Effector memory CD4-positive, alpha-beta T cell (primary cell): ENCODE measurements at regions not wholly inside any gene's neighbourhood (a gene's known extent, or its start where the extent isn't known, plus 50 kb on each side); places are given as distances from the start of the nearest gene placed in this dataset.

ENCODE experiments used
- DNase-seq, 3 donors: peaks; one replicate each; pipeline ENCODE4 v3.0.0-alpha.2; 2020
- H3K27ac ChIP-seq: 2 replicates; pipeline ENCODE4 v1.7.0; 2013; ENCODE audit warnings: mild to moderate bottlenecking, low read length, moderate library complexity; ENCODE audit not compliant: insufficient read depth, poor library complexity, severe bottlenecking
- H3K27me3 ChIP-seq: replicated peaks from 2 replicates; pipeline ENCODE4 v1.7.0; 2013; ENCODE audit warnings: mild to moderate bottlenecking, low read length; ENCODE audit not compliant: insufficient read depth, control insufficient read depth, poor library complexity, severe bottlenecking
- H3K36me3 ChIP-seq: 2 replicates; pipeline ENCODE4 v1.7.0; 2013; ENCODE audit warnings: mild to moderate bottlenecking, low read length, moderate library complexity; ENCODE audit not compliant: control insufficient read depth, insufficient read depth
- H3K4me1 ChIP-seq: 2 replicates; pipeline ENCODE4 v1.7.0; 2013; ENCODE audit warnings: low read length, mild to moderate bottlenecking; ENCODE audit not compliant: control insufficient read depth, insufficient read depth, poor library complexity, severe bottlenecking
- H3K4me3 ChIP-seq: 2 replicates; pipeline ENCODE4 v1.7.0; 2013; ENCODE audit warnings: low read length, low read depth, mild to moderate bottlenecking; ENCODE audit not compliant: insufficient read depth, poor library complexity, severe bottlenecking
- H3K9me3 ChIP-seq: 2 replicates; pipeline ENCODE4 v1.7.0; 2013; ENCODE audit warnings: mild to moderate bottlenecking, low read length, moderate library complexity; ENCODE audit not compliant: control insufficient read depth

DNA sequence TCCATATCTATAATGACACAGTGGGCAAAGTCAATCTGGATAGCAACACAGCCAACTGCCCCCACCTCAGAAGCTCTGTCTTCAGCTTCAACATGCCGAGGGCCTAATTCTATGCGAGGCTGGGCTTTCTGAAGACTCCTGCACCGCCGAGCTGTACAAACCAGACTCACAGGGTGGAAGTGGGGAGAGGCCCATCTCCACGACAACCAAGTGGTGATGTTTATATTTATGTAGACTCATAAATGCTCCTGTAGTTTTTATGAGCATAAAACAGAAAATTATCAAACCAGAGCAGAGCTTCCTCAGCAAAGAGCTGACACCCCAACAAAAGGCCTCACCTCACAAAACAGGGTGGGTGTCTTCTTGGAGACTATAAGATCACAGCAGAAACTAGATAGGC, 77.0 kb upstream of the LGALSL start:
- Histone ChIP-seq H3K36me3 (no peaks in the 10 kb centered on the region), H3K4me1 (no peaks in the 10 kb centered on the region), H3K27ac (no peak overlapping the region), H3K27me3 (no peaks in the 10 kb centered on the region), H3K4me3 (no peak overlapping the region), H3K9me3 (no peaks in the 10 kb centered on the region)
- DNase-seq, result no peak

DNA sequence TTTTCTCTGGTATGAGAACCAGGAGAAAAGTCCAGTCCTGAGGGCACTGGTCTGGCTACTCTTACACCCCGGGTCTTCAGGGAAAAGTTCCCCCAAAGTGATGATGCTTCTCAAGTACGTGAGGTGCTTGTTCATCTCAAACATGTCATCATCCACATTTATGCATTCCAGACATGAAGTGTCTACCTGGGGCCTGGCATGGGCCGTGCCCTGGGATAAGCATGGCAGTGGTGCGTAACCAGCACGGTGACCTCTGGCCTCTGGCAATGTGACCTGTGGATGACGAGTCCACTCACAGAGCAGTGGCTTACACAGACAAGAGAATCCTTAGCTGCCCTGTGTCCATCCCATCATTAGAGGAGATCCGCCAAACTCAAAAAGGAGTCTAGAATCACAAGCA, 74.8 kb upstream of the LGALSL start:
- Histone ChIP-seq H3K36me3 (no peaks in the 10 kb centered on the region), H3K4me3 (no peak overlapping the region), H3K27me3 (no peaks in the 10 kb centered on the region), H3K4me1 (no peaks in the 10 kb centered on the region), H3K27ac (no peak overlapping the region), H3K9me3 (no peaks in the 10 kb centered on the region)
- no peak for DNase-seq

DNA sequence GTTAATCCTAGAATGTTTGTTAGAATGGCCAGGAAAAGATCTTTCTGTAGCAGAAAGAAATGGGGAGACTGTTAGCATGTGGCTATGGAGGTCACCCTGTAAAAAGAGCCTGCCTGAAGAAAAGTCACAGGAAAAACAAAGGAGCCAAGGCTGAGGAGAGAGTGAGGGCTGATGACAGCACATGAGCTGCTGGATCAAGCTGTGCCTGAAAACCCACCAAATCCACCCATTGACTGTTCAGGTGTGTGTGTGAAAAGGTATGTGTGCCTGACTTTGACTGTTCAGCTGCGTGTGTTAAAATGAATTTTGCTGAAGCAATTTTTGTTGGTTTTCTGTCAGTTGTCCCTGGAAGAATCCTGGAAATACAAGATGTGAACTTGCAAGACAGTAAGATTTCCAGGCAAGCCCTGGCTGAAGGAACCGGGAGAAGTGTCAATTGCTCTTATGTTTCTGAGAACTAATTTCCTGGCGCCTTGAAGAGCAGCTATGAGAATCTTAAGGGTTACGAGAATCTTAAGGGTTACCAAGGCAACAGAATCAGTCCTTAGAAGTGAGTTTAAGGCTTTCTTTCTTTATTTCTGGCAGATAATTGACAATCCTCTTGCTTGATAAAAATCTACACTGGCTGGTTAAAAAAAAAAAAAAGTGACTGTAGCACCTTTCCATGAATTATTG, 73.0 kb upstream of the LGALSL start:
- H3K4me3 ChIP-seq, result no peak overlapping the region
- H3K36me3 ChIP-seq, result no peaks in the 10 kb centered on the region
- no peaks in the 10 kb centered on the region for H3K9me3 ChIP-seq
- H3K4me1 ChIP-seq, result no peaks in the 10 kb centered on the region
- H3K27me3 ChIP-seq, result no peaks in the 10 kb centered on the region
- H3K27ac ChIP-seq, result no peak overlapping the region
- no peak for DNase-seq

DNA sequence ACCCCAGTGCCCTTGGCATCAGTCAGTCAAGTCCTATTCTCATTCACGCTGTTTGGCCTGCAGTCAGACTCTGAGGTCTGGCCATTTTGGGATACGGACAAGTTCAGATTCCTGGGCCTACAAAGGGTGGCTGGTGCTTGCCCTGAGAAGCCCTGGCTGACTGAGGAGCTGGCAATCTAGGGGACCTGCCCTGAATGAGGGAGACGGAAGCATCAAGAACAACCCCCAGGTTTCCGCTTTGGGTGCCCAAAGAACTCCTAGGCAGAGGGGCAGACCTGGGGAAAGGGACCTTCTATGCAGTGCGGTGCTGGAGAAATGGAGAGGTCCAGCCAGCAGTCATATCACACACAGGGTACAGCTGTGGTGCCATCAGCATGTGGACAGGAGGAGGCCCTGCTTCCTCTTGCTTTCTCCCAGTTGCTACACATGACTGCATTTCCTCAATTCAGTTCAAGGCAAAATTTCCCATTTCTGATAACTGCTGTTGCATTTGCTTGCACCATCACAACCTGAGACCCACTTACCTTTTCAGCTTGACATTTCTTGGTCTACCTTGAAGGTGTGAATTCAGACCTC, 70.9 kb upstream of the LGALSL start:
- DNase-seq, result no peak
- H3K4me1 ChIP-seq, result no peaks in the 10 kb centered on the region
- no peaks in the 10 kb centered on the region for H3K27me3 ChIP-seq
- no peak overlapping the region for H3K4me3 ChIP-seq
- H3K36me3 ChIP-seq, result no peaks in the 10 kb centered on the region
- H3K27ac ChIP-seq, result no peak overlapping the region
- H3K9me3 ChIP-seq, result no peaks in the 10 kb centered on the region

DNA sequence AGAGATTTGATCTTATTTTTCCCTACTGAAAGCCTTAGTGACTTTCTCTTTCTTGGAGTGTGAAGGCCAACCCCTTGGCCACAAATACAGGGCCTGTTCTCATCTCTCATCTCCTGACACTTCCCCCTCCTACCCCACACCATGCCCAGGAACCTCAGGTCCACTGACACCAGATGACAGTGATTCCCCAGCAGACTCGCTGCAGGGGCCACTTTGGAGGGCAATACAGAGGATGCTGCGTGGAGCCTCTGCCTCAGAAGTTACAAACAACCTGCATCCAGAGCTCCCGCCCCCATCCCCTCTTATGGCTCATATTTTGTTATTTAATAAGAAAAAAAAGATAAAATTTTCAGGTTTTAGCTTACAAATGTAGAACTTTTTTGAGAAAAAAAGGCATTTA, 70.1 kb upstream of the LGALSL start:
- Histone ChIP-seq H3K27ac (no peak overlapping the region), H3K36me3 (no peaks in the 10 kb centered on the region)

DNA sequence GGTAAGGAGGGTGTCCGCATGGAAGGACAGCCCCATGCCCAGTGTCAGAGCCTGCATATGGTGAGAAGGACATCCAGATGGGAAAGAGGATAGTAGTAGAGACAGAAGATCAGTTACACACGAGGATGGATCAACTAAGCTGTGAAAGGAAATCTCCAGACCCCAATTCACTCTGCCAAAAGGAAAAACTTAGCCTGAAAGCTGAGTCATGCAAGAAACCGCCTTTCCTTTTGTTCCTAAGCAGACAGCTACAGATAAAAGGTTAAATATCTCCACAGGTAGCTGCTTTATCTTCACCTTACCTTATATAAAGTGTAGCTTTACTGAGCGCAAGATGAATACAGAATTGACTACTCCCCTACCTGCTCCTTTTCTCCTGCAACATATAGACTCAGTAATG, 67.3 kb upstream of the LGALSL start:
- Histone ChIP-seq H3K27me3 (no peaks in the 10 kb centered on the region), H3K4me3 (no peak overlapping the region), H3K36me3 (no peaks in the 10 kb centered on the region), H3K27ac (no peak overlapping the region), H3K9me3 (no peaks in the 10 kb centered on the region), H3K4me1 (no peaks in the 10 kb centered on the region)
- no peak for DNase-seq

More for the DNA sequence above, 70.1 kb upstream of the LGALSL start:
- Histone ChIP-seq H3K9me3 (no peaks in the 10 kb centered on the region), H3K27me3 (no peaks in the 10 kb centered on the region), H3K4me1 (no peaks in the 10 kb centered on the region), H3K4me3 (no peak overlapping the region)
- DNase-seq, result no peak

DNA sequence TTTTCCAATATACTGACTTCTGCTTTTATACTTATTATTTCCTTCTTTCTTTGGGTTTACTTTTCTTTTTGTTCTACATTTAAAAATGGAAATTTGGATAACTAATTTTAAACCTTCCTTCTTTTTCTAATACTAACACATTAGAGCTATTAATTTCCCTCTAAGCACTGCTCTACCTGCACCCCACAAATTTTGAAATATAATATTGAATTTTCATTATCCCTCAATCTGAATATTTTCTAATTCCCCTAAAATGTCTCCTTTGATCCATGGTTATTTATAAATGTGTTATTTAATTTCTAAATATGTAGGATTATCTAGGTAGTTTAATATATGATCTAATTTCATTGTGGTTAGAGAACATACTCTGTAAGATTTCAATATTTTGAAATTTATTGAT, 63.4 kb upstream of the LGALSL start:
- no peak for DNase-seq
- no peak overlapping the region for H3K4me3 ChIP-seq
- no peak overlapping the region for H3K27ac ChIP-seq
- H3K4me1 ChIP-seq, result no peaks in the 10 kb centered on the region
- no peaks in the 10 kb centered on the region for H3K9me3 ChIP-seq
- H3K36me3 ChIP-seq, result no peaks in the 10 kb centered on the region
- H3K27me3 ChIP-seq, result no peaks in the 10 kb centered on the region

DNA sequence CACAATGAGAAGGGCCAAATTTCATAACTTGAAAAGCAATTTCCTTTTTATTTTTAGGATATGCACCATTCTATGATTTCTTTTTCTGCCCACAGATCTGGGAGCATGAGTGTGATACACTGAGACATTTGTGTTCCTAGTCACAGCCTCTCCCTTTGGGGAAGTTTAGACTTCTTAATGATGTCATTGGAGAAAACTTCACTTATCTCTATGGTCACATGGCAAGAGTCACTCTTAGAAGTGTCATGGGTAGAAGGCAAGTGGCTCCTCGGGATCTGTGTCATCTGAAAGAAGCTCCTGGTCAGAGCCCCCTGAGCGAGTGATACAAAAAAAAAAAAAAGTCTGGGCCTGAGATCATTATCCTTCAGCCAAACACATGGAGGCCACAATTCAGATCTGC, 62.5 kb upstream of the LGALSL start:
- no peak overlapping the region for H3K27ac ChIP-seq
- H3K9me3 ChIP-seq, result no peaks in the 10 kb centered on the region
- no peaks in the 10 kb centered on the region for H3K4me1 ChIP-seq
- no peaks in the 10 kb centered on the region for H3K36me3 ChIP-seq
- H3K27me3 ChIP-seq, result no peaks in the 10 kb centered on the region
- H3K4me3 ChIP-seq, result no peak overlapping the region
- DNase-seq, result no peak

DNA sequence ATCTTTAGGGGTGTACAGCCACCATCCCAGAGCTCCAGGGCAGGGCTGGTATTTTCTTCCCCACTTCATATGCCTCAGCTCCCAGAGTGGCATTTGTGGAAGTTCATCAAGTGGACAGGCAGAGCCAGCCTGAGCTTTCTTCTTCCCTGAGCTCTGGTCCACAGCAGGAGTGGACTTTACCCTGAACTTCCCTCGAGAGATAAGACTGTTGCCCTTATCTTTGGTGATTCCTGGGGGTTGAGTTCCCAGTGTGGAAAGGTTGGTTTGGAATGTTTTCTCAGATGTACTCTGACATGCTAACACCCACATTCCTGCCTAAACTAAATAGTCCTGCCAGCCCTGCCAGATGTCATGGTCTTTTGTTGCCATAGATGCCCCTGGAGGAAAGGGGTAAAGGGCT, 62.0 kb upstream of the LGALSL start:
- DNase-seq, result no peak
- H3K4me3 ChIP-seq, result no peak overlapping the region
- H3K9me3 ChIP-seq, result no peaks in the 10 kb centered on the region
- no peaks in the 10 kb centered on the region for H3K4me1 ChIP-seq
- no peak overlapping the region for H3K27ac ChIP-seq
- H3K27me3 ChIP-seq, result no peaks in the 10 kb centered on the region
- no peaks in the 10 kb centered on the region for H3K36me3 ChIP-seq

DNA sequence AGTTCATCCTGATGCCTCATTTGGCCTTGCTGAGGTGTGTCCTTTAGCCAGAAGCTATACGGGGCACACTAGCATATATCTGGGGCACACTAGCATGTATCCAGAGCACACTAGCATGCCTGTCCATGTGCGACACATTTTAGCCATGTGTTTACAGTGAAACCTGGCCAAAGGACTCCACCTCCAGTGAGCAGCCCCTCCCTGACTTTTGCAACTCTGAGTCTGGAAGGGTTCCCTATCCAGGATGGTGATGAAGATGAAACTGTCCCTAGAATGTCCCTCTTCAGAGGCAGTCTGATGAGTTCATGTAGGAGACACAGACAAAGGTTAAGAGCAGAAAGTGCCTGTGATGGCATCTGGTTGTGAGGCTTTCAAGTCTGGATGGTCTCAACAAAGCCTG, 61.4 kb upstream of the LGALSL start:
- no peak overlapping the region for H3K4me3 ChIP-seq
- no peaks in the 10 kb centered on the region for H3K4me1 ChIP-seq
- no peak overlapping the region for H3K27ac ChIP-seq
- H3K9me3 ChIP-seq, result no peaks in the 10 kb centered on the region
- no peaks in the 10 kb centered on the region for H3K27me3 ChIP-seq
- H3K36me3 ChIP-seq, result no peaks in the 10 kb centered on the region
- DNase-seq, result no peak
